WI38 (cell line): ENCODE measurements at regions not wholly inside any gene's neighbourhood (a gene's known extent, or its start where the extent isn't known, plus 50 kb on each side); places are given as distances from the start of the nearest gene placed in this dataset.

Experiments used
- H3K4me3 ChIP-seq: 2 replicates; pipeline ENCODE4 v1.5.1; 2011; ENCODE audit warnings: low read depth, mild to moderate bottlenecking, control low read depth, low read length
- CTCF ChIP-seq: IDR thresholded peaks from 2 replicates; pipeline ENCODE4 v1.5.1; 2012; ENCODE audit warnings: low read depth, mild to moderate bottlenecking, control low read depth, low read length

- no peak overlapping the region for H3K4me3 ChIP-seq
- TF ChIP-seq CTCF: no peak
These were observed 506.9 kb downstream of the RBFOX1 start for GRCh38 chr16:7839568-7839967.

- TF ChIP-seq CTCF: no peak
- H3K4me3 ChIP-seq: no peak overlapping the region
These were observed 502.3 kb downstream of the RBFOX1 start for GRCh38 chr16:7834771-7835431.

- TF ChIP-seq CTCF: no peak
- no peak overlapping the region for H3K4me3 ChIP-seq
These were observed 488.2 kb downstream of the RBFOX1 start for GRCh38 chr16:7820816-7821215.

GRCh38 chr16:7805686-7806396, 473.2 kb downstream of the RBFOX1 start:
- TF ChIP-seq CTCF: no peak
- H3K4me3 ChIP-seq: no peak overlapping the region

- TF ChIP-seq CTCF: no peak
- H3K4me3 ChIP-seq: no peak overlapping the region
These were observed 472.1 kb downstream of the RBFOX1 start for GRCh38 chr16:7804635-7805195.

- no peak for TF ChIP-seq CTCF
- no peak overlapping the region for H3K4me3 ChIP-seq
These were observed 459.7 kb downstream of the RBFOX1 start for GRCh38 chr16:7792346-7792745.

GRCh38 chr16:7791028-7791590, 458.5 kb downstream of the RBFOX1 start:
- no peak for TF ChIP-seq CTCF
- H3K4me3 ChIP-seq: no peak overlapping the region
